Smooth muscle cell (in vitro differentiated cells): ENCODE measurements at regions not wholly inside any gene's neighbourhood (a gene's known extent, or its start where the extent isn't known, plus 50 kb on each side); places are given as distances from the start of the nearest gene placed in this dataset.

Experiments used
- DNase-seq: peaks from one replicate; lab custom pipeline; 2025; ENCODE audit not compliant: unreplicated experiment; lab: John Stamatoyannopoulos, UW
- H2AFZ ChIP-seq: fragments of 200-600 bp; sonication (generic); 2 replicates; pipeline ENCODE4 v1.6.0; 2016; ENCODE audit warnings: antibody characterized with exemption, low read depth, mild to moderate bottlenecking
- H3F3A ChIP-seq: fragments of 200-600 bp; sonication (generic); 2 replicates; pipeline ENCODE4 v1.6.0; 2017; ENCODE audit warnings: antibody characterized with exemption, low read depth
- H3K27ac ChIP-seq: fragments of 200-600 bp; sonication (generic); 2 replicates; pipeline ENCODE4 v1.5.1; 2016; ENCODE audit warnings: low read depth, mild to moderate bottlenecking
- H3K27me3 ChIP-seq: fragments of 200-600 bp; sonication (generic); 2 replicates; pipeline ENCODE4 v1.6.1; 2016; ENCODE audit warnings: low read depth, mild to moderate bottlenecking
- H3K36me3 ChIP-seq: fragments of 200-600 bp; sonication (generic); 2 replicates; pipeline ENCODE4 v1.5.1; 2016; ENCODE audit warnings: low read depth
- H3K4me1 ChIP-seq: fragments of 200-600 bp; sonication (generic); 2 replicates; pipeline ENCODE4 v1.5.1; 2016; ENCODE audit warnings: low read depth
- H3K4me2 ChIP-seq: fragments of 200-600 bp; sonication (generic); 2 replicates; pipeline ENCODE4 v1.6.0; 2016; ENCODE audit warnings: mild to moderate bottlenecking
- H3K4me3 ChIP-seq: fragments of 200-600 bp; sonication (generic); 2 replicates; pipeline ENCODE4 v1.5.1; 2016; ENCODE audit warnings: mild to moderate bottlenecking
- H3K79me2 ChIP-seq: fragments of 200-600 bp; sonication (generic); 2 replicates; pipeline ENCODE4 v1.6.0; 2016; ENCODE audit warnings: low read depth, mild to moderate bottlenecking
- H3K9ac ChIP-seq: fragments of 200-600 bp; sonication (generic); 2 replicates; pipeline ENCODE4 v1.6.0; 2016; ENCODE audit warnings: low read depth
- H3K9me3 ChIP-seq: fragments of 200-600 bp; sonication (generic); replicated peaks from 2 replicates; pipeline ENCODE4 v1.5.1; 2016; ENCODE audit warnings: low read depth
- H4K20me1 ChIP-seq: fragments of 200-600 bp; sonication (generic); 2 replicates; pipeline ENCODE4 v1.6.0; 2016; ENCODE audit warnings: low read depth
- WGBS: methylation state at CpG from one replicate; pipeline ENCODE4 v1.1.7; 2016; ENCODE audit warnings: low lambda C conversion rate; 5-methylcytosine and 5-hydroxymethylcytosine counted together
- TF ChIP-seq, protein P1 (sequence below): fragments of 200-600 bp; sonication (generic); IDR thresholded peaks from 2 replicates; pipeline ENCODE4 v1.5.1; 2017; ENCODE audit warnings: borderline replicate concordance, mild to moderate bottlenecking, antibody characterized with exemption; ENCODE audit not compliant: insufficient read depth, poor library complexity, severe bottlenecking

DNA sequence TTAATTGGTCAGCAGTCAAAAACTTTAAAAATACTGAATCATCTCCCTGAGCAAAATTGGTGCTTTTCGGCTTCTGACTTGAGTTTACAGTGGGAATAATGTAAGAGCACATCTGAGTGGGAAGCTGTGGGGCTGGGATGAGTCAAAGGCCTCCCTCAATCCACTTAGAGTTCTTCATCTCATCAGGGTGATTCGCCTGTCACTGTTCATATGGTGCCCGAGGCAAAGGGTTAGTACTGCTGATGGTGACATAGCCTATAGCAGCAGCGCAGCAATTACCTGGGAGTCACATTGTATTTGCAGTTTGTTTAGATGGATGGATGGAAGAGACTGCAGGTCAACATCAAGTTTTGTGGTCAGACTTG lies 113.8 kb upstream of the ZNF608 start:
- no peaks in the 10 kb centered on the region for H3K36me3 ChIP-seq
- no peaks in the 10 kb centered on the region for H3K4me1 ChIP-seq
- no peak overlapping the region for H3K4me3 ChIP-seq
- H3K27ac ChIP-seq = peak overlapping the region; percentile 16
- H3K79me2 ChIP-seq = no peaks in the 10 kb centered on the region
- no peak for DNase-seq
- no peaks in the 10 kb centered on the region for H3F3A ChIP-seq
- no peak overlapping the region for H2AFZ ChIP-seq
- H3K27me3 ChIP-seq = no peaks in the 10 kb centered on the region
- H3K4me2 ChIP-seq = no peak overlapping the region
- no peak overlapping the region for H3K9ac ChIP-seq
- no peaks in the 10 kb centered on the region for H4K20me1 ChIP-seq
- WGBS = 50% methylated on average over 4 of the region's 4 CpGs
- TF ChIP-seq, protein P1, sequence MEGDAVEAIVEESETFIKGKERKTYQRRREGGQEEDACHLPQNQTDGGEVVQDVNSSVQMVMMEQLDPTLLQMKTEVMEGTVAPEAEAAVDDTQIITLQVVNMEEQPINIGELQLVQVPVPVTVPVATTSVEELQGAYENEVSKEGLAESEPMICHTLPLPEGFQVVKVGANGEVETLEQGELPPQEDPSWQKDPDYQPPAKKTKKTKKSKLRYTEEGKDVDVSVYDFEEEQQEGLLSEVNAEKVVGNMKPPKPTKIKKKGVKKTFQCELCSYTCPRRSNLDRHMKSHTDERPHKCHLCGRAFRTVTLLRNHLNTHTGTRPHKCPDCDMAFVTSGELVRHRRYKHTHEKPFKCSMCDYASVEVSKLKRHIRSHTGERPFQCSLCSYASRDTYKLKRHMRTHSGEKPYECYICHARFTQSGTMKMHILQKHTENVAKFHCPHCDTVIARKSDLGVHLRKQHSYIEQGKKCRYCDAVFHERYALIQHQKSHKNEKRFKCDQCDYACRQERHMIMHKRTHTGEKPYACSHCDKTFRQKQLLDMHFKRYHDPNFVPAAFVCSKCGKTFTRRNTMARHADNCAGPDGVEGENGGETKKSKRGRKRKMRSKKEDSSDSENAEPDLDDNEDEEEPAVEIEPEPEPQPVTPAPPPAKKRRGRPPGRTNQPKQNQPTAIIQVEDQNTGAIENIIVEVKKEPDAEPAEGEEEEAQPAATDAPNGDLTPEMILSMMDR = no peak
- H3K9me3 ChIP-seq = no peaks in the 10 kb centered on the region

DNA sequence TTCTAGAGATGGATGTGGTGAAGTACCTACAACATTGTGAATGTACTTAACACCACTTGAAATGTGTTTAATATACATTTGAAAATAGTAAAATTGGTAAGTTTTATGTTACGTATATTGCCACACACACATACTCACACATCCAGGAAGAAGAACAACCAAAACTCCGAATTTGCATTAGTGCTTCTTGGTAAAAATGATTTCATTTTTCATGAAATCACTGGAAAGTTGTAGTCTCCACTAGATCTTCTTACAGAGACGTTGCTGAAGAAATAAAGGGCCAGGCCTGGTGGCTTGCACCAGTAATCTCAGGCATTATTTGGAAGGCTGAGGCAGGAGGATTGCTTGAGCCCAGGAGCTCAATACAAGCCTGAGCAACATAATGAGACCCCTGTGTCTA lies 118.6 kb upstream of the ZNF608 start:
- H3K4me2 ChIP-seq = no peak overlapping the region
- no peaks in the 10 kb centered on the region for H3K27me3 ChIP-seq
- H3K79me2 ChIP-seq = no peaks in the 10 kb centered on the region
- H3K4me1 ChIP-seq = peaks cover 10% of the 10 kb centered on the region
- no peaks in the 10 kb centered on the region for H3K9me3 ChIP-seq
- H2AFZ ChIP-seq = no peak overlapping the region
- peak overlapping the region; percentile 87 for H3K27ac ChIP-seq
- TF ChIP-seq, protein P1 = no peak
- peaks cover 9% of the 10 kb centered on the region for H3F3A ChIP-seq
- DNase-seq = no peak
- H3K4me3 ChIP-seq = no peak overlapping the region
- WGBS = 98% methylated on average over 3 of the region's 3 CpGs
- H4K20me1 ChIP-seq = no peaks in the 10 kb centered on the region
- H3K9ac ChIP-seq = no peak overlapping the region
- no peaks in the 10 kb centered on the region for H3K36me3 ChIP-seq

DNA sequence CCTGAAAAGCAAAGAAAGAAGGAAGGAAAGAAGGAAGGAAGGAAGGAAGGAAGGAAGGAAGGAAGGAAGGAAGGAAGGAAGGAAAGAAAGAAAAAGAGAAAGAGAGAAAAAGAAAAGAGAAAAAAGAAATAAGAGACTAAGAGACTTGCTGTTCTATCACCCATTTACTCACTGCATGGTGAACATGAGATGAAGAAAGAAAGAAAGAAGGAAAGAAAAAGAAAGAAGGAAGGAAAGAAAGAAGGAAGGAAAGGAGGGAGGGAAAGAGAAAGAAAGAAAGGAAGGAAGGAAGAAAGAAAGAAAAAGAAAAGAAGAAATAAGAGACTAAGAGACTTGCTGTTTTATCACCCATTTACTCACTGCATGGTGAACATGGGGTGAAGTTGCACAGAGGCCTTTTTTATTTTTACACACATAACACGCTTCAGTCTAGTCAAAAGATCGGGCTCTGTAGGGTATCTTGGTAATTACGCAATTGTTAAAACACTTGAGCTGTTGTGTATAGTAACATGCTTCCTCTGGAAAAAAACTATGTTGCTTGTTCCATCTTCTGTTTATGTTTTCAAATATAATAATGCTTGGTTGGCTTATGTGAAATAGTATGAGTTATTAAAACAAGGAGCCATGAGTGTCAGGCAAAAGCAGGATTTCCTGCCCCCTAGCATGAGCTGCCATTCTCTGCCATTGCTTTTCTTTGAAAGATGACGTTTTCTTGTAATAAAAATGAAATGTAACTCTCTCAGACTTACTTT lies 119.3 kb upstream of the ZNF608 start:
- Histone ChIP-seq H4K20me1 (no peaks in the 10 kb centered on the region), H3K4me3 (no peak overlapping the region), H3F3A (peaks cover 9% of the 10 kb centered on the region), H3K27me3 (no peaks in the 10 kb centered on the region), H3K4me1 (peaks cover 17% of the 10 kb centered on the region), H2AFZ (no peak overlapping the region), H3K9ac (no peak overlapping the region), H3K4me2 (peak overlapping the region; percentile 63), H3K79me2 (no peaks in the 10 kb centered on the region), H3K36me3 (no peaks in the 10 kb centered on the region), H3K27ac (peak overlapping the region; percentile 87), H3K9me3 (no peaks in the 10 kb centered on the region)
- DNase-seq = no peak
- WGBS = 39% methylated on average over 4 of the region's 4 CpGs
- TF ChIP-seq, protein P1 = no peak

DNA sequence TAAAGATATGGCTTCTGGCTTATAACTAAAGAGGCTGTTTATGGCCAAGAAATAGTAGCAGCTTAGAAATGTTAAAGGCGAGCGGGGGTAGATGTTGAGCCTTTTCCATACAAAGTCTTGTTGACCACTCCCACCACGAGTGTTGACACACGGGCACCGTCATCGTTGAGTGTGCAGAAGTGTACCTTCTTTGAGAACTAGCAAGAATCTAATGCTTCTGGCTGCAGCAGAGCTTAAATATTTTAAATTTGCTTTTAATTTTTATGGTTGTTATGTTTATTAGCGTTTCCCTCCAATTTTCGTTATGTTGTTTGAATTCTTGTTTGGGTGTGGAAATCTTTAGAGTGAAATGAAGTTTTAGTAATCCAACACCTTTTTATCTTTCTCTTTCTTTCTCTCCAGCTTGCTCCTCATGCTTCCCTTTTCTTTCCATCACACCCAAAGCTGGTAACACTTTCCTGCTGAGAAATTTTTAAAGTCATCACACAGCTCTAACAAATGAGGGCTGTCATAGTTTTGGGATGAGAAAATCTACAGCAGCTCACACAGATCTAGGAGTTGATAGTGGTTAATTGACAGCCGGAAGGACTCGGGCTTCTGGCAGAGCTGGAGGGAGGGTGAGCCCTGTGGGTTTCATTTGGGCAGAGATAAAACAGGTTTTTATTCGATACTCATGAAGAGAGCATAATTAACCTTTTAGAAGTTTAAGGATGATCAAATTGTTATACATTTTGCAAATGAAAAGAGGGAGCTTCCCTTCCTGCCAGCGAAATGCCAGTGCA lies 120.1 kb upstream of the ZNF608 start:
- peak overlapping the region; percentile 15 for H3K9ac ChIP-seq
- no peaks in the 10 kb centered on the region for H3K27me3 ChIP-seq
- peak overlapping the region; percentile 87 for H3K27ac ChIP-seq
- H3K9me3 ChIP-seq = no peaks in the 10 kb centered on the region
- WGBS = 52% methylated on average over 12 of the region's 12 CpGs
- peaks cover 9% of the 10 kb centered on the region for H3F3A ChIP-seq
- peak overlapping the region; percentile 63 for H3K4me2 ChIP-seq
- H3K4me3 ChIP-seq = no peak overlapping the region
- no peak for DNase-seq
- H3K36me3 ChIP-seq = no peaks in the 10 kb centered on the region
- H3K79me2 ChIP-seq = no peaks in the 10 kb centered on the region
- no peak overlapping the region for H2AFZ ChIP-seq
- H3K4me1 ChIP-seq = peaks cover 19% of the 10 kb centered on the region
- no peaks in the 10 kb centered on the region for H4K20me1 ChIP-seq
- TF ChIP-seq, protein P1 = no peak
